DND-41 (cell line): ENCODE measurements at regions not wholly inside any gene's neighbourhood (a gene's known extent, or its start where the extent isn't known, plus 50 kb on each side); places are given as distances from the start of the nearest gene placed in this dataset.

Experiments
- ATAC-seq: fragments of 200-7000 bp; cut with Tn5 transposase; 3 replicates; pipeline ENCODE4 v1.9.1; 2021; ENCODE audit warnings: low read depth; ENCODE audit not compliant: insufficient read depth
- DNase-seq: peaks from one replicate; pipeline ENCODE4 v3.0.0-alpha.2; 2020
- H2AFZ ChIP-seq: 2 replicates; pipeline ENCODE4 v1.6.0; 2012; ENCODE audit warnings: low read depth, low read length
- H3K27ac ChIP-seq: 2 replicates; pipeline ENCODE4 v1.5.1; 2012; ENCODE audit warnings: low read length, inconsistent platforms
- H3K27me3 ChIP-seq: fragments of 200-600 bp; sonication (generic); 2 replicates; pipeline ENCODE4 v1.6.0; 2012; ENCODE audit warnings: low read length, mild to moderate bottlenecking, inconsistent platforms; ENCODE audit not compliant: insufficient read depth, poor library complexity
- H3K36me3 ChIP-seq: 2 replicates; pipeline ENCODE4 v1.5.1; 2012; ENCODE audit warnings: low read length, inconsistent platforms; ENCODE audit not compliant: insufficient read depth
- H3K4me1 ChIP-seq: 2 replicates; pipeline ENCODE4 v1.5.1; 2012; ENCODE audit warnings: mild to moderate bottlenecking, low read length; ENCODE audit not compliant: insufficient read depth
- H3K4me2 ChIP-seq: 2 replicates; pipeline ENCODE4 v1.6.0; 2012; ENCODE audit warnings: mild to moderate bottlenecking, moderate library complexity, low read length, inconsistent platforms; ENCODE audit not compliant: insufficient read depth
- H3K4me3 ChIP-seq, 2 experiments: fragments of 200-600 bp in 1 of 2; shearing (Covaris generic) in 1 of 2; 2 replicates each; pipeline ENCODE4 v1.5.1; 2012 to 2016; ENCODE audit warnings: inconsistent platforms in 2 of 2, low read length in 2 of 2, mild to moderate bottlenecking in 2 of 2, low read depth in 1 of 2, moderate library complexity in 1 of 2
- H3K79me2 ChIP-seq: 2 replicates; pipeline ENCODE4 v1.6.0; 2012; ENCODE audit warnings: low read length, inconsistent platforms; ENCODE audit not compliant: insufficient read depth
- H3K9ac ChIP-seq: 2 replicates; pipeline ENCODE4 v1.6.0; 2012; ENCODE audit warnings: low read depth, mild to moderate bottlenecking, inconsistent platforms, low read length, moderate library complexity
- H3K9me3 ChIP-seq: 2 replicates; pipeline ENCODE4 v1.5.1; 2012; ENCODE audit warnings: low read length, moderate library complexity, mild to moderate bottlenecking, inconsistent platforms; ENCODE audit not compliant: insufficient read depth, severe bottlenecking
- H4K20me1 ChIP-seq: 2 replicates; pipeline ENCODE4 v1.6.0; 2012; ENCODE audit warnings: low read length; ENCODE audit not compliant: insufficient read depth
- EZH2 ChIP-seq: IDR thresholded peaks from 3 replicates; pipeline ENCODE4 v1.6.1; 2012; ENCODE audit warnings: borderline replicate concordance, low read depth, mild to moderate bottlenecking, moderate library complexity, low read length, inconsistent platforms; ENCODE audit not compliant: severe bottlenecking
- TF ChIP-seq, protein P1 (sequence below): IDR thresholded peaks from 2 replicates; pipeline ENCODE4 v1.5.1; 2012; ENCODE audit warnings: borderline replicate concordance, low read length, moderate library complexity, mild to moderate bottlenecking; ENCODE audit not compliant: poor library complexity, severe bottlenecking; ENCODE audit errors: extremely low read depth

DNA sequence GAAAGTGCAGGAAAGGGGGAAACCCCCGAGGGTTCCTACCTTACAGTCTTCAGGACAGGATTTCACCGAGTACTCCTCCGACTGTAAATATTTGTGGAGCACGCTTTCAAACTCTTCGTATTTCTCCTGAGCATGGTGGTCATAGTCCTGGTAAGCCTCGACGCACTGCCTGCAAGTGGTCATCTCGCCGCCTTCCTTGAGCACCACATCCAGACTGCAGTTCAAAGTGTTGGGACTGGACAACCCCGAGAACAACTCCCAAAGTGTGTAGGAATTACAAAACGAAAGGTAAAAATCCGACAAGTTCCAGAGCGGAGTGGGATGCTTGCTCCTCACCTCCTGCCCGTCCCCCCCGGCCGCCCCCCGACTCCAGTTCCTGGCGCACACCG is 349.7 kb downstream of the LIG4 start:
- TF ChIP-seq EZH2 = no peak
- TF ChIP-seq, protein P1, sequence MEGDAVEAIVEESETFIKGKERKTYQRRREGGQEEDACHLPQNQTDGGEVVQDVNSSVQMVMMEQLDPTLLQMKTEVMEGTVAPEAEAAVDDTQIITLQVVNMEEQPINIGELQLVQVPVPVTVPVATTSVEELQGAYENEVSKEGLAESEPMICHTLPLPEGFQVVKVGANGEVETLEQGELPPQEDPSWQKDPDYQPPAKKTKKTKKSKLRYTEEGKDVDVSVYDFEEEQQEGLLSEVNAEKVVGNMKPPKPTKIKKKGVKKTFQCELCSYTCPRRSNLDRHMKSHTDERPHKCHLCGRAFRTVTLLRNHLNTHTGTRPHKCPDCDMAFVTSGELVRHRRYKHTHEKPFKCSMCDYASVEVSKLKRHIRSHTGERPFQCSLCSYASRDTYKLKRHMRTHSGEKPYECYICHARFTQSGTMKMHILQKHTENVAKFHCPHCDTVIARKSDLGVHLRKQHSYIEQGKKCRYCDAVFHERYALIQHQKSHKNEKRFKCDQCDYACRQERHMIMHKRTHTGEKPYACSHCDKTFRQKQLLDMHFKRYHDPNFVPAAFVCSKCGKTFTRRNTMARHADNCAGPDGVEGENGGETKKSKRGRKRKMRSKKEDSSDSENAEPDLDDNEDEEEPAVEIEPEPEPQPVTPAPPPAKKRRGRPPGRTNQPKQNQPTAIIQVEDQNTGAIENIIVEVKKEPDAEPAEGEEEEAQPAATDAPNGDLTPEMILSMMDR = no peak
- Histone ChIP-seq H3K4me1 (no peaks in the 10 kb centered on the region), H3K79me2 (no peaks in the 10 kb centered on the region), H2AFZ (no peak overlapping the region), H4K20me1 (no peaks in the 10 kb centered on the region), H3K4me2 (no peak overlapping the region), H3K36me3 (no peaks in the 10 kb centered on the region), H3K9ac (no peak overlapping the region), H3K27ac (no peak overlapping the region), H3K27me3 (no peaks in the 10 kb centered on the region), H3K9me3 (no peaks in the 10 kb centered on the region), H3K4me3 (no peak overlapping the region)
- no peak for ATAC-seq
- no peak for DNase-seq

DNA sequence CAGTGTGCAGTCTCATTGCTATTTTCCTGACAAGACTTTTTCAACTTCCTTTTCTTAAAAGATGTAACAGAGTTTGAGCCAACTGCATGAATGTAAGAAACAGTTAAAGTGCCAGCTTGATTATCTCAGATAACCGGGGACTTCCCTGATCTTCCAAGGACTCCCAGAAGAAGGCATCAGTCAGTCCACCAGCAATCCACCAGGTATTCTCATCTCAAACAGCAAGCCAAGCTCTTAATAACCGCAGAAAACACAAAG is 350.1 kb downstream of the LIG4 start:
- Histone ChIP-seq H3K36me3 (no peaks in the 10 kb centered on the region), H3K79me2 (no peaks in the 10 kb centered on the region), H4K20me1 (no peaks in the 10 kb centered on the region), H2AFZ (no peak overlapping the region), H3K27me3 (no peaks in the 10 kb centered on the region), H3K4me2 (no peak overlapping the region), H3K4me1 (no peaks in the 10 kb centered on the region), H3K9me3 (no peaks in the 10 kb centered on the region), H3K9ac (no peak overlapping the region), H3K27ac (no peak overlapping the region), H3K4me3 (no peak overlapping the region)
- no peak for DNase-seq
- TF ChIP-seq, protein P1 = no peak
- no peak for TF ChIP-seq EZH2
- no peak for ATAC-seq

DNA sequence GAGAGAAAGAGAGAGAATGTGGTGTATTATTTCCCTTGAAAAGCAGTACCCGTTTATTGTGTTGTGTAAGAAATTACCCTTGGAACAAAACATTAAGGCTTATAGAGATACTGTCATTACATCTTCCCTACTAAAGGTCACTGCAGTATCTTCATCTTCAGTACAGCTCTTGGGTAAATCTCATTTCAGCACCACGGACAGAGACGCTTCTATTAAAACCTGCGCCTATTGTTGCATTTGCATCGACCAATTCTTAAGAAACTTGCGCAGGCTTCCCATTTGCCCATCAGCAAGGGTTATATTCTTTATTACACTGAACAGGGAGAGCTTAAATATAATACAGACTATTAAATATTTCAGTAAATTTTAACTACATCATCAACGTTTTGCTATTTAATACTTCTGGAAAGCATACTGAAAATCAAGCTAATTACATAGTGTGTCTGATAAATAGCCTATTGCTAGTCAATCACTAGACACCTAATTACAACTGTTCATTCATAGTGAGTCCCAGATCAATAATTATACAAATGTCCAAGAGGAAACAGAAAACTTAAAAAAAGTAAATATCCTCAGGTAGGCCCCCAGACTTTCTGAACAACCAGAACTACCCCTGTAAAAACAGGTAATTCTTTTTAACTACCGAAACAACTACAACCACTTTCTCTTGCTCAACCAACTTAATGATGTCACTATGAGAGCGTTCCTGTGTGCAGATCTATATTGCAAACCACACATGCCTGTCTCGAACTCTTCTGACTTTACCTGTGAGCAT is 350.6 kb downstream of the LIG4 start:
- peak; percentile 47 for DNase-seq
- Histone ChIP-seq H3K27me3 (no peaks in the 10 kb centered on the region), H3K4me3 (no peak overlapping the region), H3K4me2 (no peak overlapping the region), H2AFZ (no peak overlapping the region), H3K27ac (no peak overlapping the region), H3K9me3 (no peaks in the 10 kb centered on the region), H3K36me3 (no peaks in the 10 kb centered on the region), H4K20me1 (no peaks in the 10 kb centered on the region), H3K9ac (no peak overlapping the region), H3K79me2 (no peaks in the 10 kb centered on the region), H3K4me1 (no peaks in the 10 kb centered on the region)
- no peak for TF ChIP-seq EZH2
- TF ChIP-seq, protein P1 = no peak
- no peak; the same call in 2 of the 3 replicates for ATAC-seq

DNA sequence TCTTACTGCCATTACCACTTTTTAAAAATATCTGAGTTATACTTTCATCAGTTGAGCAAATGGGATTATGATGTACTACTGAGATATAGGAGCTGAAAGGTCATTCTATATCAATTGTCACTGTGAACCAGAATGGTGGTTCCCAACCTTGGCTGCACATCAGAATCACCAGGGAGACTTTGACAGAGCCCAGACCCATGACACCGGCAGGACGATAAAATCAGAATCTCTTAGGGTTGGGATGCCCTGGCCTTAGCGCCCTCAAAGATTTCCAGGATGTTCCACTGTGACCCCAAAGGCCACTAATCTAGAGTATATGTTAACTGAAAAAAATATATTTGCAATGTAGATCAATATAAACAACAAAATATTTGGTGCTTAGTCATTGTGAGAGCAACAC is 355.1 kb downstream of the LIG4 start:
- Histone ChIP-seq H3K9ac (no peak overlapping the region), H3K79me2 (no peaks in the 10 kb centered on the region), H3K9me3 (no peaks in the 10 kb centered on the region), H4K20me1 (no peaks in the 10 kb centered on the region), H2AFZ (no peak overlapping the region), H3K4me3 (no peak overlapping the region), H3K27me3 (no peaks in the 10 kb centered on the region), H3K4me2 (no peak overlapping the region), H3K4me1 (no peaks in the 10 kb centered on the region), H3K27ac (no peak overlapping the region), H3K36me3 (no peaks in the 10 kb centered on the region)
- TF ChIP-seq, protein P1 = no peak
- no peak for TF ChIP-seq EZH2
- DNase-seq = no peak
- no peak for ATAC-seq
